Stimulated activated CD8-positive, alpha-beta memory T cell treated with anti-CD3 and anti-CD28 coated beads, Interleukin-15, amount 100 ng/mL, for 1 hour (primary cell): ENCODE measurements at regions not wholly inside any gene's neighbourhood (a gene's known extent, or its start where the extent isn't known, plus 50 kb on each side); places are given as distances from the start of the nearest gene placed in this dataset.

Source experiments
- DNase-seq: peaks from one replicate; pipeline ENCODE4 v3.0.0-alpha.2; 2020; ENCODE audit warnings: low read depth

DNA sequence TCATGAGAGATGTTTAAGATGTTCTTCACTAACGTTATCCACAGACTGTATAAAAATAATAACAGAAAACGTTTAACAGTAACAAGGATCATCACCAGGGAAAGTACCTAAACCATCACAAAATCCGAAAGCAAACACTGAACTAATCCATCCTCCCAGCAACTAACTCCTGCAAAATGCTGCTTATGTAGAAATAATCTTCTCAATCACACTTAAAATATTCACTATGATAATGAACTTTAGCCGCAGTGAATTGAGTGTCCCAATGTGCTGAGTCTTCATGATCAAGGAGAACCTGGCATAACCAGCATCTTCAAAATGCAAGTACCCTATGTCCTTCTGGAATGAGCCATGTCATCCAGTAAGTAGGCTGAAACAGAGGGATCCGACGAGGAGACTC is 166.1 kb downstream of the LTN1 start:
- no peak for DNase-seq

GRCh38 chr21:28826021-28826420 is 166.7 kb downstream of the LTN1 start:
- no peak for DNase-seq

DNA sequence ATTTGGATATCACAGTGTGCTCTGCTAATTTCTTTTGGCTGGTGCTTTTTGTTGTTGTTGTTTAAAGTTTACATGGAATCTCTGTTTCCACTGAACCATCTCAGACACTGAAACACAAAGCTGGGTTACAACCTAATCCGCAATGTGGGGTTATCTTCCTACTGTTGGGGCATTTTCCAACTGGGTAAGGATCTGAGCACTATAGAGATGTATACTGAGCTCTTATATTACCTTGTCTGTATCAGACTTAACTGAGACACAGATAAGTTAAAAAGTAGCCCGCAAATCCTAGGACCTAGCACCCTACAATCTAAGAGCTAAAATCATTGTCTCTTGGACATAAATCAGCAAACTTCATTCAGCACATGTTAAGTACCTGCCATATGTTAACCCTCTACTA is 169.2 kb downstream of the LTN1 start:
- DNase-seq, result no peak

DNA sequence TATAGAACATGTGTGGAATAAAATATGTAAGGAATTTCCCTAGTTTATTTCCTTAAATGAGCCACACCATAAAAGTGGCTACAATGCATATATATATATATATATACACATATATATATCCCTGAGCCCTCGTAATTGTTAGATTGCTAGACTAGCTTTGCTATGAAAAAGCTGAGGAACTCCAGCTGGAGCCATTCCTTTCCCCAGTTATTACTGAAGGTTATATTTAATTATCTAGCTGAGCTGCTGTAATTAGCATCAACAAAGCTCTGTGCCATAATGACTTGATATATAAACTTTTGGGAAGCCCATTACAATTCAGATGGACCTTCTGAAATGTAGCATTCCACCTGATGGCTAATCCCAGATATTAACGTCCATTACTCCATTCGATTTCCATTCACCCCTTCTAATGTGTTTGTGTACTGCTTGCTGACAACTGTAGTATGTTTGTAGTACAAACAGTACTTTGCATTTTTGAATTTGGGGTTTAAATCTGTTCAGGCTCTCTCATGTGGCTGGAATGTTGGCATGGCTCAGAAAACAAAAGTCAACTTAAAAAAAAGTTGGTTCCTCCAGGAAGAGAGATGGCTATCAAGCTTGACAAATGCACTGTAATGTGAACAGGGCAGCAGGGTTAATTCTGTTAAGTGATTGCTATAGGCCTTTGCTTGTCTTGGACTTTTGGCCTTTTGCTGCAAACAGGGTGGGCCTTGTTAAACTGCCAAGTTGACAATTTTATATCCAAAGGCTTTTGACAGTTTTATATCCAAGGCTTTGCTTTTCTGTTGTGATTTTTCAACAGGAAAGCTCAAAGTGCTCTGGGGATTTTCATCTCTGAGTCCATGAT is 170.0 kb downstream of the LTN1 start:
- DNase-seq, result no peak

DNA sequence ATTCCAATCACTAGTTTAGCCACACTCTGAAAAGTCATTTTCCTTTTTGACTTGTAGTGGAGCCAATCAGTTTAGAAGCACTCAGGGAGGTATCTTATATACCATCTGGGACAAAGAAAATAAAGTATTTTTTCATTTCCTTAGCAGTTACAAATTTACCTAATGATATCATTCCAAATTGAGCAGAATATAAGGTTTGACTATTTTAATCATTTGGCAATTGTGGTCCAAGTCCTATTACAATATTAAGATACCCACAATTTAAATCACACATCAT is 170.6 kb downstream of the LTN1 start:
- no peak for DNase-seq

DNA sequence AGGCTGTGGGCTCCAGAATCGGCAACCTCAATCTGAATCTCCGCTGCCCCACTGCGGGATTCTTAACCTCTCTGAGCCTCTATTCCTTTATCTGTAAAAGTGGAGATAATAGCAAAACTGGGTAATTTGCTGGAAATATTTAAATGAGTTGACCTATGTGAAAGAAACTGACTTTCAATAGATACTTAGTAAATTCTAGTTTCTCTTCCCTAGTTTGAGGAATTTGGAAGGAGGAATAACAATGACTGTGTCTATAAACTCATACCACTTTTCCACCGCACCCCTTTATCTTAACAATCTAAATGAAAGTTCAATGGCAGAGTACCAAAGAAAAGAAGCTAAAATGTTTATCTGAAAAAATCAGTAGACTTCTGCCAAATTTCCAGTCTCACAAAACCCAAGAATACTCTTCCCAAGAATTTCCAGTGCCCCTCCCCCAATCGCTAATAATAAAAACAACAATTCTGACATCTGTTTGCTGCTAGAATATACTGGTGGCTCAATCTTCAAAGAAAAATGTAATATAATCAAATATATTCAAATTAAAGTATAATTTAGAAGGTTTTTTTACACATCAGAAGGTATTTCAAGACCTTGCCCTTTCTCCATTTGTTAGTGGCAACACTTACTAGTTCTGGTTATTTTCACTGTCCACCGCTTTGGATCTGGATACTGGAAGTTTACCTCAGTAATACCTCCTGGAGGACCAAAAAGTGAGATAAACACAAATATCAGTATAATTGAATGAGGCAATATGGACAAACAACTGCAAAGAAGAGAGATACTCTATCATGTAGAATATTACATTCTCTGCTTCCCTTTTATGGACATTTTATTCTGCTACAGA is 171.2 kb downstream of the LTN1 start:
- DNase-seq, result no peak

DNA sequence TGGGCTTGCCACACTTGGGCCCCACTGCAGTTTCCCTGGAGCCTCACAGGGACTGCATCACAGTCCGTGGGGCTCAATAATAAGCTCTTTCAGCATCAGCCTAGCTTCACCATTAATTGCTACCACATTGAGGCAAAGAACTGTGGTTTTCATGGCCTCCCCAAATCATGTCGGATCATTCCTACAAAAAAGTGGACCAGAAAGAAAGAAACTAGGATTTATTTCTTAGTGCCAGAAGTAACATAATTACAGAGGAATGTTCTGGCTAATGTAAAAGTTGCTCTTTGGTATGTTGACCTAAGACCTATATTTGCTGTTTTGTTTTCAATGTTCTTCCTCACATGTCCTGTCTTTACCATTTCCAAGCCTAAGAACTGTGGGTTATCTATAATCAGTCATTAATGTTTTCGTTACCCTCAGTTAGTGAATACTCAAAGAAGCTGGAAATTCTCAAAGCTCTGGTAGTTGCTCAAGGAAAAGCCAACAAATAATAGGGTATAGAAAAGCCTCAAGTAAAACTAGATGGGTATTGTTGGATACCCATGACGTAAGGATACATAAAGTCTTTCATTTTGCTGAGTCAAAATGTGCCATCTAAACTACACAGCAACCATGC is 173.9 kb downstream of the LTN1 start:
- DNase-seq, result no peak

- DNase-seq, result no peak
These were observed 174.8 kb downstream of the LTN1 start for GRCh38 chr21:28817871-28818270.

DNA sequence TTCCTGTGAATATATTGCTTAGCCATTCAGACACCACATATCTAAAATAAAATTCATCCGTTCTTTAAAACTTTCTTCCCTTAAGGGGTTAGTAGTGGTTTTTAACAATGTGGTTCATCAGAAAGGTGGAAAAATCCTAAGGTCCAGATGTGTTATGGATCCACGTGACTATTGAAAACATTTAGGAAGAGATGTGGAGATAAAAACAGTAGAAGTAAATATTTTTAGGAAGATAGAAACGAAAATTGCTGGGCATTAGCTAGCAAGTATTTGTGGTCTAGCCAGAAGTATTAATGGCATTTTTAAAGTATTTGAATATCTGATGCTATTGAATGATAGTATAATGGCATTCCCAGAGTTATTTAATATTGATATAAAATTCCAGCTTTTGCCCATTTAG is 180.8 kb downstream of the LTN1 start:
- DNase-seq, result no peak

GRCh38 chr21:28810826-28811524 is 181.7 kb downstream of the LTN1 start:
- no peak for DNase-seq

DNA sequence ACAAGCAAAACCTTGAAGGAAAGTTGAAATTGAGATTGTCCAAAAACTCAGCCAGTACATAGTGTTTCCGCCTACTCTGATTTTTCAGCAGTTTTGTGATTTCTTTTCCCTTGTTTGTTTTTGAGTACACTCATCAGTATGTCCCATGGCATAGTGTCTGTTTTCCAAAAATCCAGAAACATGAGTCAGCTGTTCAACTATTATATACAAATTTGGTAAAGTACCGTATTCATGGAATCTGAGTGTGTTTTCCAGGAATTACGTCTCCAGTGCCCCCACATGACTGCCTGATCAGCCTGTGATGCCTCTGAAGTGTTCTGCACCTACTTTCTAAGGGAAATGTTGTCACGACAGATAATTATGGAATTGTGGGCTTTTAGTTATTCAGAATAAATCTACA is 186.8 kb downstream of the LTN1 start:
- no peak for DNase-seq

DNA sequence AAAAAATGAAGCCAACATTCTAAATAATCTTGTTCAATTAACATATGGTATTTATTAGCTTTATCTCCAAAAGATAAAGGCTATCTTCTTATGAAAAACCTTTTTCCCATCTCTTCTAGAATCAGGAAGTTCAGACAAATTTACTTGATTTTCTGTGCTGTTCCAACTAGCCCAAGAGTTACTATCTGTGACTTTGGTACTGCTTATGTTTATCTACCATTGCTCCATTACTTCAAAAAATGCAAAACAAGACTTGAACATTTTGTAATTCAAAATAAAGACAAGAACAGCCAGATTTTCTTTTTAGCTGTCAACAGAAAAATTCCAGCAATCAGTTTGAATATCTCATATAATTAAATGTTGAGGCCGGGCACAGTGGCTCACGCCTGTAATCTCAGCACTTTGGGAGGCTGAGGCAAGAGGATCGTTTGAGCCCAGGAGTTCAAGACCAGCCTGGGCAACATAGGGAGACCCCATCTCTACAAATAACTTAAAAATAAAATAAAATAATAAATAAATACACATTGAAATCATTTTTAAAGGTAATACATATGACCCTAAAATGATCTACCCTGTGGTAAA is 188.5 kb downstream of the LTN1 start:
- no peak for DNase-seq

DNA sequence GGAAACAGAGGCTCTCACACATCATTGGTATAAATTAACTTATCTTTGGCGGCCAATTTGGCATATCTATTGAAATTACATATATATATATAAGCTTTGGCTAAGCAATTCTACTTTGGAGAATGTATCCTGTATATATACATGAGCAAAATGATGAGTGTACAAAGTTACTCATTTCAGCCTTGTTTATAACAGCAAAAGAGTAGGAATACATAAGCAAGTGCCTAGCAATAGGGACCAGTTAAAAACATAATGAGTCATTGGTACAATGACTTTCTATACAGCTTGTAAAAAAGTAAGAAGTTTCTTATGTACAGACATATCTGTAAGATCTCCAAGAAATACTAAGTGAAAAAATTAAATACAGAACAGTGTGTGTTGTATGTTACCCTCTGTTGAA is 190.8 kb downstream of the LTN1 start:
- DNase-seq, result no peak

GRCh38 chr21:28799926-28800325 is 192.8 kb downstream of the LTN1 start:
- DNase-seq, result no peak

- DNase-seq, result no peak
These were observed 193.9 kb downstream of the LTN1 start for GRCh38 chr21:28798798-28799197.

- DNase-seq, result no peak
These were observed 197.4 kb downstream of the LTN1 start for GRCh38 chr21:28795251-28795650.

DNA sequence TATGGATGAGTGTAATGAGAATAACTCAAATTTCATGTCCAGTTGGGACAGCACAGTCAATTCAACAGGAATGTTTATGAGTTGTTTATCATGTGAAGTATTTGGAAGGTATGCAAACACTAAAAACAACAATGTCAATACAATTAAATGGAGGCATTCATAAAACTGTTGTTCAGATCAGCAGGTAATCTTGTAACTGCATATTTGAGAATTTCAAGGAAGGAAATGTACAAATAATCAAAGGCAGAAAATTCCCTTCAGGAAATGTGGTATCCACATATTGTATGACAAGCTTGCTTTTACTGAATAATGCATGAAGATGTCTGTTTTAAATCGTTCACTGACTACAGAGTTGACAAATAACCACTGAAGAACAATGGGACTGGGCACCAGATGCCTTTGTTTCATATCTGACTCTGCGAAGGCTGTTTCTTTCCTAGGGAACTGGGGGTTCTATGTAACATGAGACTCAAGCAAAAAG is 198.3 kb downstream of the LTN1 start:
- DNase-seq, result no peak

DNA sequence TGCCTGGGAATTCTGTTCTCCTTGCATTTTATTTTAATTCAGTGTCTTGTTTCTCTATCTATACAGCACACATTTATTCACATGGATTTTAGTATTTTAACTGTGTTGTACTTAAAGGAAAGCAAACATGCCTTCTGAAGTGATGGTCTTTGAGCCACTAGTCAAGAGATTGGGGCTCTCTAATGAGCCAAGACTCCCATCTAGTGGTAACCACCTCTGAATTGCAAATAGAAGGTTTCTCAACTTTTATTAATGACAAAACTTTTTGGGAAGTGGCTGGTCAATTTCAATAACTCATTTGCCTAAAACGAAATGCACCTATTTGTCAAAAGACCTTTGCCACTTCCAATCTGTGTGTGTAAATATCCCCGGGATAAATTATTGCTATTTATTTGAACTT is 199.6 kb downstream of the LTN1 start:
- DNase-seq, result no peak

- DNase-seq, result no peak
These were observed 200.9 kb downstream of the LTN1 start for GRCh38 chr21:28791595-28792282.

DNA sequence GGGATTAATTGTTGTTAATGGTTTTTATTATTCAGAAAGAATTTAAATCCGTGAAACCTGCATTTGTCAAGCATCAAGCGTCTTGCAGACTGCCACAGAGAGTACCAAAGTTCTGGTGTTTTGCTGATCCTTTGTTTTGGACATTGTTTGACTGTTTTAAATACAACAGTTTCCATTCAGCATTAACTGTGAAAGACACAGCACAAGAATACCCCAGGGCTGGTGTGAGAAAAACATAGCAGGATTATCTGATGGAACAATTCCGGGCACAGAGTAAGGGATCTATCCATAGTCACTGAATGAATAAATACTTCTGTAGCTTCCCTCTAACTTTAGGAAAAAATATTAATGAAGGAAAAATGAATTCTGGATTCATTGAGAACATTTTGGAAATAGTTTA is 202.3 kb downstream of the LTN1 start:
- DNase-seq, result no peak

- DNase-seq, result no peak
These were observed 203.2 kb downstream of the LTN1 start for GRCh38 chr21:28789523-28789922.
